ENCODE measurements at regions not wholly inside any gene's neighbourhood (a gene's known extent, or its start where the extent isn't known, plus 50 kb on each side); places are given as distances from the start of the nearest gene placed in this dataset.

GRCh38 chr4:85092943-85093342, 126.5 kb upstream of the WDFY3 start:
- Mint-ChIP-seq H3K27me3 (peaks cover 0 to 3% of the 10 kb centered on the region in 2 donors), H3K36me3 (no peaks in the 10 kb centered on the region), H3K9me3 (peaks cover 3 to 13% (median 7%) of the 10 kb centered on the region in 3 donors), H3K27ac (no peak overlapping the region), H3K4me1 (no peaks in the 10 kb centered on the region), H3K4me3 (no peak overlapping the region)
- WGBS (ENCODE audit: insufficient coverage): no CpG with 5 or more reads among the region's 1 CpG
- ATAC-seq (replicated peaks in 1 of 4) (no peak), DNase-seq (no peak)
- H3K4me1 ChIP-seq (ENCODE audit: control insufficient read depth in 1 of 2, extremely low read depth in 1 of 2, insufficient read depth in 2 of 2, low read length in 2 of 2): no peaks in the 10 kb centered on the region
- H3K4me3 ChIP-seq (ENCODE audit: control insufficient read depth in 1 of 2, extremely low read depth in 1 of 2, low read length in 1 of 2): no peak overlapping the region
- ChIA-PET POLR2A (no interaction called here), CTCF (no interaction called here)
- no peaks in the 10 kb centered on the region for H3K27me3 ChIP-seq (replicated peaks in 1 of 2; ENCODE audit: control insufficient read depth in 2 of 2, extremely low read depth in 1 of 2, insufficient read depth in 2 of 2, low read length in 1 of 2)
- no peaks in the 10 kb centered on the region for H3K9me3 ChIP-seq
- no peak overlapping the region for H3K27ac ChIP-seq (ENCODE audit: low read length)
- no peaks in the 10 kb centered on the region for H3K36me3 ChIP-seq (ENCODE audit: control insufficient read depth in 2 of 2, extremely low read depth in 1 of 2, insufficient read depth in 1 of 2, low read length in 1 of 2)

- no peaks in the 10 kb centered on the region for H3K4me1 ChIP-seq (ENCODE audit: control insufficient read depth in 1 of 2, extremely low read depth in 1 of 2, insufficient read depth in 2 of 2, low read length in 2 of 2)
- H3K4me1 Mint-ChIP-seq: no peaks in the 10 kb centered on the region
- H3K27me3 ChIP-seq (replicated peaks in 1 of 2; ENCODE audit: control insufficient read depth in 2 of 2, extremely low read depth in 1 of 2, insufficient read depth in 2 of 2, low read length in 1 of 2): no peaks in the 10 kb centered on the region
- no peak for ATAC-seq (replicated peaks in 1 of 4)
- H3K27me3 Mint-ChIP-seq: peaks cover 0 to 3% of the 10 kb centered on the region in 2 donors
- no peaks in the 10 kb centered on the region for H3K36me3 ChIP-seq (ENCODE audit: control insufficient read depth in 2 of 2, extremely low read depth in 1 of 2, insufficient read depth in 1 of 2, low read length in 1 of 2)
- WGBS (ENCODE audit: insufficient coverage): 100% methylated on average over 1 of the region's 1 CpG
- DNase-seq: no peak
- H3K4me3 ChIP-seq (ENCODE audit: control insufficient read depth in 1 of 2, extremely low read depth in 1 of 2, low read length in 1 of 2): no peak overlapping the region
- H3K27ac Mint-ChIP-seq: no peak overlapping the region
- H3K9me3 ChIP-seq: no peaks in the 10 kb centered on the region
- POLR2A ChIA-PET: no interaction called here
- peaks cover 0 to 12% (median 7%) of the 10 kb centered on the region in 3 donors for H3K9me3 Mint-ChIP-seq
- no peaks in the 10 kb centered on the region for H3K36me3 Mint-ChIP-seq
- H3K4me3 Mint-ChIP-seq: no peak overlapping the region
- H3K27ac ChIP-seq (ENCODE audit: low read length): no peak overlapping the region
- CTCF ChIA-PET: no interaction called here
Observed at GRCh38 chr4:85094735-85095134, 128.2 kb upstream of the WDFY3 start.

- no peaks in the 10 kb centered on the region for H3K36me3 Mint-ChIP-seq
- WGBS (ENCODE audit: insufficient coverage): no CpG with 5 or more reads among the region's 1 CpG
- H3K4me3 Mint-ChIP-seq: no peak overlapping the region
- H3K27me3 ChIP-seq (replicated peaks in 1 of 2; ENCODE audit: control insufficient read depth in 2 of 2, extremely low read depth in 1 of 2, insufficient read depth in 2 of 2, low read length in 1 of 2): no peaks in the 10 kb centered on the region
- no peak overlapping the region for H3K27ac Mint-ChIP-seq
- peaks cover 0 to 7% (median 6%) of the 10 kb centered on the region in 3 donors for H3K9me3 Mint-ChIP-seq
- ATAC-seq (replicated peaks in 1 of 4) (no peak), DNase-seq (no peak)
- H3K27ac ChIP-seq (ENCODE audit: low read length): no peak overlapping the region
- H3K4me1 Mint-ChIP-seq: no peaks in the 10 kb centered on the region
- ChIA-PET POLR2A (no interaction called here), CTCF (no interaction called here)
- H3K4me3 ChIP-seq (ENCODE audit: control insufficient read depth in 1 of 2, extremely low read depth in 1 of 2, low read length in 1 of 2): no peak overlapping the region
- no peaks in the 10 kb centered on the region for H3K9me3 ChIP-seq
- peaks cover 0 to 4% of the 10 kb centered on the region in 2 donors for H3K27me3 Mint-ChIP-seq
- no peaks in the 10 kb centered on the region for H3K36me3 ChIP-seq (ENCODE audit: control insufficient read depth in 2 of 2, extremely low read depth in 1 of 2, insufficient read depth in 1 of 2, low read length in 1 of 2)
- no peaks in the 10 kb centered on the region for H3K4me1 ChIP-seq (ENCODE audit: control insufficient read depth in 1 of 2, extremely low read depth in 1 of 2, insufficient read depth in 2 of 2, low read length in 2 of 2)
Observed at GRCh38 chr4:85102606-85103005, 136.1 kb upstream of the WDFY3 start.

- H3K4me1 Mint-ChIP-seq: no peaks in the 10 kb centered on the region
- peaks cover 0 to 4% of the 10 kb centered on the region in 2 donors for H3K27me3 Mint-ChIP-seq
- POLR2A ChIA-PET: no interaction called here
- CTCF ChIA-PET: no interaction called here
- H3K4me3 Mint-ChIP-seq: no peak overlapping the region
- no peak overlapping the region for H3K4me3 ChIP-seq (ENCODE audit: control insufficient read depth in 1 of 2, extremely low read depth in 1 of 2, low read length in 1 of 2)
- no peaks in the 10 kb centered on the region for H3K9me3 ChIP-seq
- no peaks in the 10 kb centered on the region for H3K4me1 ChIP-seq (ENCODE audit: control insufficient read depth in 1 of 2, extremely low read depth in 1 of 2, insufficient read depth in 2 of 2, low read length in 2 of 2)
- no peaks in the 10 kb centered on the region for H3K27me3 ChIP-seq (replicated peaks in 1 of 2; ENCODE audit: control insufficient read depth in 2 of 2, extremely low read depth in 1 of 2, insufficient read depth in 2 of 2, low read length in 1 of 2)
- DNase-seq (no peak), ATAC-seq (replicated peaks in 1 of 4) (no peak)
- H3K27ac ChIP-seq (ENCODE audit: low read length): no peak overlapping the region
- H3K27ac Mint-ChIP-seq: no peak overlapping the region
- H3K9me3 Mint-ChIP-seq: peaks cover 0 to 3% (median 2%) of the 10 kb centered on the region in 3 donors
- no peaks in the 10 kb centered on the region for H3K36me3 Mint-ChIP-seq
- no peaks in the 10 kb centered on the region for H3K36me3 ChIP-seq (ENCODE audit: control insufficient read depth in 2 of 2, extremely low read depth in 1 of 2, insufficient read depth in 1 of 2, low read length in 1 of 2)
Observed at GRCh38 chr4:85106166-85106565, 139.7 kb upstream of the WDFY3 start.

GRCh38 chr4:85106805-85107336, 140.4 kb upstream of the WDFY3 start:
- DNase-seq: no peak
- Mint-ChIP-seq H3K4me1 (no peaks in the 10 kb centered on the region), H3K9me3 (peaks cover under 1 to 4% (median 4%) of the 10 kb centered on the region in 3 donors), H3K4me3 (no peak overlapping the region), H3K27me3 (peaks cover 0 to 4% of the 10 kb centered on the region in 2 donors), H3K27ac (no peak overlapping the region), H3K36me3 (no peaks in the 10 kb centered on the region)
- ATAC-seq (replicated peaks in 1 of 4): no peak
- Histone ChIP-seq H3K9me3 (no peaks in the 10 kb centered on the region), H3K4me1 (ENCODE audit: control insufficient read depth in 1 of 2, extremely low read depth in 1 of 2, insufficient read depth in 2 of 2, low read length in 2 of 2) (no peaks in the 10 kb centered on the region), H3K4me3 (ENCODE audit: control insufficient read depth in 1 of 2, extremely low read depth in 1 of 2, low read length in 1 of 2) (no peak overlapping the region), H3K36me3 (ENCODE audit: control insufficient read depth in 2 of 2, extremely low read depth in 1 of 2, insufficient read depth in 1 of 2, low read length in 1 of 2) (no peaks in the 10 kb centered on the region), H3K27ac (ENCODE audit: low read length) (no peak overlapping the region), H3K27me3 (replicated peaks in 1 of 2; ENCODE audit: control insufficient read depth in 2 of 2, extremely low read depth in 1 of 2, insufficient read depth in 2 of 2, low read length in 1 of 2) (no peaks in the 10 kb centered on the region)
- ChIA-PET CTCF (interaction anchor here in 1 of 2 donors (1.4 kb wide), 1 partner anchor 21 kb away, joined by 5 read pairs; no protein-coding TSS in a partner anchor), POLR2A (no interaction called here)
- 100% methylated on average over 3 of the region's 5 CpGs for WGBS (ENCODE audit: insufficient coverage)

- Mint-ChIP-seq H3K4me1 (no peaks in the 10 kb centered on the region), H3K36me3 (no peaks in the 10 kb centered on the region), H3K4me3 (no peak overlapping the region), H3K27me3 (peaks cover 0 to 4% of the 10 kb centered on the region in 2 donors), H3K9me3 (peaks cover 4 to 7% (median 7%) of the 10 kb centered on the region in 3 donors), H3K27ac (no peak overlapping the region)
- no peak for DNase-seq
- CTCF ChIA-PET: interaction anchor here in 1 of 2 donors (1.4 kb wide), 1 partner anchor 22 kb away, joined by 5 read pairs; no protein-coding TSS in a partner anchor
- 88% methylated on average over 2 of the region's 5 CpGs for WGBS (ENCODE audit: insufficient coverage)
- H3K4me3 ChIP-seq (ENCODE audit: control insufficient read depth in 1 of 2, extremely low read depth in 1 of 2, low read length in 1 of 2): no peak overlapping the region
- H3K36me3 ChIP-seq (ENCODE audit: control insufficient read depth in 2 of 2, extremely low read depth in 1 of 2, insufficient read depth in 1 of 2, low read length in 1 of 2): no peaks in the 10 kb centered on the region
- POLR2A ChIA-PET: no interaction called here
- no peaks in the 10 kb centered on the region for H3K9me3 ChIP-seq
- H3K27ac ChIP-seq (ENCODE audit: low read length): no peak overlapping the region
- H3K27me3 ChIP-seq (replicated peaks in 1 of 2; ENCODE audit: control insufficient read depth in 2 of 2, extremely low read depth in 1 of 2, insufficient read depth in 2 of 2, low read length in 1 of 2): no peaks in the 10 kb centered on the region
- no peak for ATAC-seq (replicated peaks in 1 of 4)
- no peaks in the 10 kb centered on the region for H3K4me1 ChIP-seq (ENCODE audit: control insufficient read depth in 1 of 2, extremely low read depth in 1 of 2, insufficient read depth in 2 of 2, low read length in 2 of 2)
Observed at GRCh38 chr4:85107553-85107952, 141.1 kb upstream of the WDFY3 start.

- Histone ChIP-seq H3K27ac (ENCODE audit: low read length) (no peak overlapping the region), H3K36me3 (ENCODE audit: control insufficient read depth in 2 of 2, extremely low read depth in 1 of 2, insufficient read depth in 1 of 2, low read length in 1 of 2) (no peaks in the 10 kb centered on the region), H3K4me3 (ENCODE audit: control insufficient read depth in 1 of 2, extremely low read depth in 1 of 2, low read length in 1 of 2) (no peak overlapping the region), H3K9me3 (no peaks in the 10 kb centered on the region), H3K27me3 (replicated peaks in 1 of 2; ENCODE audit: control insufficient read depth in 2 of 2, extremely low read depth in 1 of 2, insufficient read depth in 2 of 2, low read length in 1 of 2) (no peaks in the 10 kb centered on the region), H3K4me1 (ENCODE audit: control insufficient read depth in 1 of 2, extremely low read depth in 1 of 2, insufficient read depth in 2 of 2, low read length in 2 of 2) (no peaks in the 10 kb centered on the region)
- ChIA-PET POLR2A (no interaction called here), CTCF (no interaction called here)
- no peaks in the 10 kb centered on the region for H3K27me3 Mint-ChIP-seq
- H3K27ac Mint-ChIP-seq: no peak overlapping the region
- H3K36me3 Mint-ChIP-seq: no peaks in the 10 kb centered on the region
- H3K4me3 Mint-ChIP-seq: no peak overlapping the region
- no peaks in the 10 kb centered on the region for H3K4me1 Mint-ChIP-seq
- WGBS (ENCODE audit: insufficient coverage): 100% methylated on average over 2 of the region's 3 CpGs
- ATAC-seq (replicated peaks in 1 of 4): no peak
- no peak for DNase-seq
- peaks cover 7 to 15% (median 14%) of the 10 kb centered on the region in 3 donors for H3K9me3 Mint-ChIP-seq
Observed at GRCh38 chr4:85113706-85114105, 147.2 kb upstream of the WDFY3 start.
